ENCODE measurements at regions not wholly inside any gene's neighbourhood (a gene's known extent, or its start where the extent isn't known, plus 50 kb on each side); places are given as distances from the start of the nearest gene placed in this dataset.
"Not testable (repeated sequence)": the region's sequence is repeated elsewhere in the genome, so short reads cannot be mapped to it uniquely, and the experiment has no call there.

- TF ChIP-seq CTCF (IDR thresholded peaks at IDR 0.05; ENCODE audit: extremely low read depth in 1 of 2, insufficient read depth in 1 of 2, low read depth in 1 of 2, low read length in 2 of 2); POLR2AphosphoS5 (IDR thresholded peaks at IDR 0.05; ENCODE audit: insufficient read depth, low read depth, low read length); EZH2 (IDR thresholded peaks at IDR 0.05; ENCODE audit: borderline replicate concordance, low read depth, low read length, severe bottlenecking): not testable (repeated sequence)
Observed at GRCh38 chr17:64799543-64800188, 119.6 kb downstream of the LRRC37A3 start.

All from endothelial cell of umbilical vein (primary cell).